PFSK-1 (cell line): ENCODE measurements at regions not wholly inside any gene's neighbourhood (a gene's known extent, or its start where the extent isn't known, plus 50 kb on each side); places are given as distances from the start of the nearest gene placed in this dataset.

Experiments used
- FOXP2 ChIP-seq: optimal IDR thresholded peaks from 2 replicates; pipeline ENCODE3; 2011; ENCODE audit warnings: borderline replicate concordance, control low read depth, inconsistent platforms; ENCODE audit not compliant: insufficient read depth; ENCODE audit errors: extremely low read length, extremely low read depth
- POLR2AphosphoS5 ChIP-seq: IDR thresholded peaks from 2 replicates; pipeline ENCODE4 v1.6.1; 2012; ENCODE audit warnings: low read depth, mild to moderate bottlenecking, control low read depth, low read length, moderate library complexity
- SIN3A ChIP-seq: IDR thresholded peaks from 2 replicates; pipeline ENCODE4 v1.6.1; 2012; ENCODE audit warnings: mild to moderate bottlenecking, low read length, moderate library complexity, borderline replicate concordance; ENCODE audit not compliant: insufficient read depth
- TAF1 ChIP-seq: IDR thresholded peaks from 2 replicates; pipeline ENCODE4 v1.6.1; 2012; ENCODE audit warnings: low read length, control low read depth, borderline replicate concordance; ENCODE audit not compliant: insufficient read depth
- TF ChIP-seq, protein P1 (sequence below), 2 experiments: IDR thresholded peaks; 2 replicates each; pipeline versions ENCODE4 v1.6.1 to v1.8.0; 2011 to 2012; ENCODE audit warnings: low read depth in 2 of 2, low read length in 2 of 2, control low read depth in 1 of 2, inconsistent platforms in 1 of 2, mild to moderate bottlenecking in 1 of 2, moderate library complexity in 1 of 2; ENCODE audit not compliant: insufficient read depth in 1 of 2

DNA sequence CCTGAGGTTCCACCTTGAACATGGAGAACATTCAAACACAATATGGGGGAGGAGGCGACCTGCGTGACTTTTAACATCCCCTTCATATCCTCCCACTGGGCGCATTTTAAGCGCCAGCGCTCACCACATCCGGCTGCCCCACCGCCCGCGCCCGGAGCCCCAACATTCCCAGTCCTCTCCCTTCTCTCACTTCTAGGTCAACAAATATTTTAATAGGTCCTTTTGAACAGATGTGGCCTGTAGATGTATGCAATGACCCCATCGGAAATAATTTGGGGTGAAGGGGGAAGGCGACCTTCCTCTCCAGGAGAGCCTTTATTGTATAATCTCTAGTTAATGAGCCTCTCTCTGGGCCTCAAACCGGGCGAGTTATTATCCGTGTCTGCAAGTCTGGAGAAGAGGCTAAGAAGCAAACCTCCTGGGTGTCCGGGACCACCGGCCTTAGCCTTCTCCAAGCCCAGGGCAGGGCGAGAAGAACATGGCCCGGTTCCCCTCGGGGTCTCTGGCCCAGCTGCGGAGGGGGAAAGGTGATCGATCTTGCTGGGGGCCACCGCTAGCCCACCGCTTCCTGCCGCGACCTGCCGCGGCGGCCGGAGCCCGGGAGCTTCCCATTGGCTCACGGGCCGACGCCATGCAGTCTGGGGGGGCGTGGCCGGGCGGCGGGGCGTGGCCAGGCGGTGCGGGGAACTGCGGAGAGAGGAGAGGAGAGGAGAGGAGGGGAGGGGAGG is 83.2 kb upstream of the HMGA2 start:
- TF ChIP-seq POLR2AphosphoS5 (peak; percentile 42), SIN3A (peak; percentile 43; the same call in 1 of the 2 replicates), TAF1 (peak; percentile 51; the same call in 1 of the 2 replicates), FOXP2 (no peak)
- TF ChIP-seq, protein P1, sequence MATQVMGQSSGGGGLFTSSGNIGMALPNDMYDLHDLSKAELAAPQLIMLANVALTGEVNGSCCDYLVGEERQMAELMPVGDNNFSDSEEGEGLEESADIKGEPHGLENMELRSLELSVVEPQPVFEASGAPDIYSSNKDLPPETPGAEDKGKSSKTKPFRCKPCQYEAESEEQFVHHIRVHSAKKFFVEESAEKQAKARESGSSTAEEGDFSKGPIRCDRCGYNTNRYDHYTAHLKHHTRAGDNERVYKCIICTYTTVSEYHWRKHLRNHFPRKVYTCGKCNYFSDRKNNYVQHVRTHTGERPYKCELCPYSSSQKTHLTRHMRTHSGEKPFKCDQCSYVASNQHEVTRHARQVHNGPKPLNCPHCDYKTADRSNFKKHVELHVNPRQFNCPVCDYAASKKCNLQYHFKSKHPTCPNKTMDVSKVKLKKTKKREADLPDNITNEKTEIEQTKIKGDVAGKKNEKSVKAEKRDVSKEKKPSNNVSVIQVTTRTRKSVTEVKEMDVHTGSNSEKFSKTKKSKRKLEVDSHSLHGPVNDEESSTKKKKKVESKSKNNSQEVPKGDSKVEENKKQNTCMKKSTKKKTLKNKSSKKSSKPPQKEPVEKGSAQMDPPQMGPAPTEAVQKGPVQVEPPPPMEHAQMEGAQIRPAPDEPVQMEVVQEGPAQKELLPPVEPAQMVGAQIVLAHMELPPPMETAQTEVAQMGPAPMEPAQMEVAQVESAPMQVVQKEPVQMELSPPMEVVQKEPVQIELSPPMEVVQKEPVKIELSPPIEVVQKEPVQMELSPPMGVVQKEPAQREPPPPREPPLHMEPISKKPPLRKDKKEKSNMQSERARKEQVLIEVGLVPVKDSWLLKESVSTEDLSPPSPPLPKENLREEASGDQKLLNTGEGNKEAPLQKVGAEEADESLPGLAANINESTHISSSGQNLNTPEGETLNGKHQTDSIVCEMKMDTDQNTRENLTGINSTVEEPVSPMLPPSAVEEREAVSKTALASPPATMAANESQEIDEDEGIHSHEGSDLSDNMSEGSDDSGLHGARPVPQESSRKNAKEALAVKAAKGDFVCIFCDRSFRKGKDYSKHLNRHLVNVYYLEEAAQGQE (IDR thresholded peaks at IDR 0.05; ENCODE audit: insufficient read depth in 1 of 2, low read depth in 2 of 2, low read length in 2 of 2): no peak
